WERI-Rb-1 (cell line): ENCODE measurements at regions not wholly inside any gene's neighbourhood (a gene's known extent, or its start where the extent isn't known, plus 50 kb on each side); places are given as distances from the start of the nearest gene placed in this dataset.

ENCODE experiments used
- DNase-seq: peaks from one replicate; pipeline ENCODE4 v3.0.0-alpha.2; 2020
- H3K27ac ChIP-seq: fragments of 250-450 bp; sonication (Bioruptor Pico); 2 replicates; pipeline ENCODE4 v1.5.1; 2020; ENCODE audit warnings: mild to moderate bottlenecking, moderate library complexity
- H3K27me3 ChIP-seq: fragments of 250-450 bp; sonication (Bioruptor Pico); 2 replicates; pipeline ENCODE4 v1.5.1; 2021; ENCODE audit warnings: mild to moderate bottlenecking, low read depth, moderate library complexity; ENCODE audit not compliant: insufficient read depth, severe bottlenecking
- H3K36me3 ChIP-seq: fragments of 250-450 bp; sonication (Bioruptor Pico); 2 replicates; pipeline ENCODE4 v1.5.1; 2020; ENCODE audit warnings: mild to moderate bottlenecking, moderate library complexity
- H3K4me3 ChIP-seq: 2 replicates; pipeline ENCODE4 v1.5.1; 2011; ENCODE audit warnings: low read depth, mild to moderate bottlenecking, control low read depth, low read length
- H3K9me3 ChIP-seq: fragments of 250-450 bp; sonication (Bioruptor Pico); 2 replicates; pipeline ENCODE4 v1.5.1; 2021; ENCODE audit warnings: mild to moderate bottlenecking, moderate library complexity; ENCODE audit not compliant: severe bottlenecking
- TF ChIP-seq, protein P1 (sequence below): IDR thresholded peaks from 2 replicates; pipeline ENCODE4 v1.5.1; 2011; ENCODE audit warnings: low read depth, mild to moderate bottlenecking, control low read depth, inconsistent platforms, low read length

DNA sequence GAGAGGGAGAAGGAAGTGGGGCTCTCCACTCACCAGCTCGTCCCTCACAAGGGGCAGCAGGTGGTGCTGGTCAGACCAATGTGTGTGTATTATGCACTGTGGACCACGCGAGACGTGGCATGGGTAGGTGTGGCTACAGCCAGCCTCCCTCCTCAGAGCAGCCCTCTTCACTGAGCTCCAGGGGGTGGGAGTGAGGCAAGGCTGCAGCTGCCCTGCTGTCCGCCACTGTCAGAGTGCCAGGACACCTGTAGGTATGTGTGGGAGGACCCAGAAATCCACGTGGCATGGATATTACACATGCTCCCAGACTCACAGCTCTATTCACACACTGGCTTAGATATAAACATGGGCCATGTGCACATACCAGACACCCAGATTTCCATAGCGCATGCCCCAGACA is 90.3 kb downstream of the VEGFA start:
- Histone ChIP-seq H3K36me3 (no peaks in the 10 kb centered on the region), H3K4me3 (no peak overlapping the region), H3K9me3 (no peaks in the 10 kb centered on the region), H3K27me3 (no peaks in the 10 kb centered on the region), H3K27ac (no peak overlapping the region)
- no peak for DNase-seq
- TF ChIP-seq, protein P1, sequence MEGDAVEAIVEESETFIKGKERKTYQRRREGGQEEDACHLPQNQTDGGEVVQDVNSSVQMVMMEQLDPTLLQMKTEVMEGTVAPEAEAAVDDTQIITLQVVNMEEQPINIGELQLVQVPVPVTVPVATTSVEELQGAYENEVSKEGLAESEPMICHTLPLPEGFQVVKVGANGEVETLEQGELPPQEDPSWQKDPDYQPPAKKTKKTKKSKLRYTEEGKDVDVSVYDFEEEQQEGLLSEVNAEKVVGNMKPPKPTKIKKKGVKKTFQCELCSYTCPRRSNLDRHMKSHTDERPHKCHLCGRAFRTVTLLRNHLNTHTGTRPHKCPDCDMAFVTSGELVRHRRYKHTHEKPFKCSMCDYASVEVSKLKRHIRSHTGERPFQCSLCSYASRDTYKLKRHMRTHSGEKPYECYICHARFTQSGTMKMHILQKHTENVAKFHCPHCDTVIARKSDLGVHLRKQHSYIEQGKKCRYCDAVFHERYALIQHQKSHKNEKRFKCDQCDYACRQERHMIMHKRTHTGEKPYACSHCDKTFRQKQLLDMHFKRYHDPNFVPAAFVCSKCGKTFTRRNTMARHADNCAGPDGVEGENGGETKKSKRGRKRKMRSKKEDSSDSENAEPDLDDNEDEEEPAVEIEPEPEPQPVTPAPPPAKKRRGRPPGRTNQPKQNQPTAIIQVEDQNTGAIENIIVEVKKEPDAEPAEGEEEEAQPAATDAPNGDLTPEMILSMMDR = no peak

DNA sequence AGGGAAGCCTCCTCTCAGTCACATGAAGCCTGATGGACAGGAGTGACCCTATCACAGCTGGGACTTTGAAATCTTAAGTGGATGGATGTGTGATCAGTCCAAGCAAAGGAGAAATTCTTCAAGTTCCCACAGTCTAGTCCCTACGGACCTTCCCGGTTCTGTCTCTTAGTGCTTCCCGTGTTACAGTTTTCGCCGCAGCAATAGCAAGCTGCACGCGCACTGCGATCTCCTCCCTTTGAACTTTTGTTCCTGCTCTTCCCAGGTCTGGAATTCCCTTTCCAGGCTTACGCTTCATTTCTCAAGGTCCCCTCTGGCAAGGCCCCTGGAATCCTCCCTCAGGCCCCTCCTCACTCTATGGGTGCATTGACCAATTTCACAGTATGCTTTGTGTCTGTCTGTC is 89.2 kb downstream of the VEGFA start:
- no peak for DNase-seq
- H3K36me3 ChIP-seq = no peaks in the 10 kb centered on the region
- no peaks in the 10 kb centered on the region for H3K9me3 ChIP-seq
- no peak overlapping the region for H3K4me3 ChIP-seq
- H3K27ac ChIP-seq = peak overlapping the region; percentile 56
- TF ChIP-seq, protein P1 = no peak
- no peaks in the 10 kb centered on the region for H3K27me3 ChIP-seq

DNA sequence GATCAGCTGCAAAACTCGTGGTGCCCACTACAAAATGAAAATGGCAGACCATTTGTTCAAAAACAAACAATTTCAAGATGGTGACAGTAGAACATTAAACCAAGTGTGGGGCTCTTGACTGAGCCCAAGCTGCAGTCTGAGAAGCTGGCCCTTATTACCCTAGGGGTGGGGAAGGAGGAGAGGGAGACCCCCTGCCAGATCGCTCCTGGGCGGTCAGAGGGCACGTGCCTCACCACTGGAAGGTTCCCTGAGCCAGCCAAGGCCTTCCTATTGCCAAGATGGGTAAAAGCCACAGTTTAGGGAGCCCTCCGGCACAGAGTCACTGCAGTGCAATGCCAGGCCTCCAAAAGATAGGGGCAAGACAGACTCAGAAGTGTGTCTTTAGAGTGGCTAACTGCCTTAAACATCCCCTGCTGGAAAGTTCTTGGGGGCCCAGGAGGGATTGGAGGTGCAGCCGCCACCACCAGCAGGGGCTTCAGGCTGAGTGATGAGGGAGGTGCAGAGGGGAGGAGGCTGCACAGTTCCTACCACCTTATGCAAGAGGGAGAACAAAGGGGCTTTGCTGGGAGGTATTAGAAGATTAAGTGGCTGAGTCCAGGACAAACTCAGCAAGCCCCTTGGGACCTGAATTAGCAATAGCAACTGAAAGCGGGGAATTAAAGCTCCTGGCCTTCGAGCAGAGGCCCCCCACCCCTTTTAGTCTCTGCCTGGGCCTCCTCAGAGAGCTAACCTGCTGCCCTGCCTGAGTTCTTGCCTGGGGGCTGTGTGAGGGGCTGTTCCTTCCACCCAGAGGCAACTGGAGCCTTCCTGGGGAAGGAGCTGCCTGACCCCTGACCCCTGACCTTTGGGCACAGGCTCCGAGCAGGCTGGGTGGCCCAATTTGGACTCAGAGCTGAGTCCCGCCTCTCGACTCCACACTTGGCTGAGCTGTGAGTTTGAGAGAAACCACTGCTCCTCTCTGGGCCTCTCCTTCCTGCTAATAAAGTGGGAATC is 88.4 kb downstream of the VEGFA start:
- no peaks in the 10 kb centered on the region for H3K9me3 ChIP-seq
- H3K27ac ChIP-seq = peak overlapping the region; percentile 56
- H3K4me3 ChIP-seq = no peak overlapping the region
- TF ChIP-seq, protein P1 = peak; percentile 16; the same call in 1 of the 2 replicates
- H3K36me3 ChIP-seq = no peaks in the 10 kb centered on the region
- H3K27me3 ChIP-seq = no peaks in the 10 kb centered on the region
- DNase-seq = peak; percentile 83

DNA sequence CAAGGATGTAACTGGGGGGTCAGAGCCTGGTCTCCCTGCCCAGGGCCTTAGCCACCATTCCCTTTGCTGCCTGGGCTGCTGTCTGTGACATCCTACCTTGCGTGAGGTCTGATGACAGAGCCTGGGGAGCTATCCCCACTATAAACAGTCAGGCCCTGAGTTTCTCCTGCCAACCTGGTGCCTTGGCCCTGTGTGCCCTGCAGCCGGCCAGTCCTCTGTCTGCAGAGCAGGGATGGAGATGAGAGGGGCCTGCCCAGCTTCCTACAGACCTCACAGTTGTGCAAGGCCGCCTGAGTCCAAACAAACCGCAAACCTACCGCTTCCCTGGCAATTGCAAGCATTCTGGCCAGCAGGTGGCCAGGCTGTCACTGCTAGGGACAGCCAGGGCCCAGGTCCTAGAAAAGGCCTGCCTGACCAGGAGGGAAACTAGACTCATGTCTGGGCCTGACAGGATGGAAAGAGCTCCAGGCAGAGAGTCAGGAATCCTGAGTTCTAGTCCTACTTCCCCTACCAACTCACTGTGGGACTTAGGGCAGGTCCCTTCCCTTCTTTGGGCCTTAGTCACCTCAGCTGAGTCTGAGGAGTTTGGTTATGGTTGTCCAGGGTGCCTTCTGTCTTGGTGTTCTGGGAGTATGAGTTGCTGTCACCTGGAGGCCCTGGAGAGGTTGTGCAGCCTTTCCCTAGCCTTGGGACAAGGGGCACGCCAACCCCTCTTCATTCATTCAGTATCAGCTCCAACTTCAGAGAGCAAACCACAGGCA is 86.2 kb downstream of the VEGFA start:
- Histone ChIP-seq H3K27ac (peak overlapping the region; percentile 35), H3K27me3 (no peaks in the 10 kb centered on the region), H3K36me3 (no peaks in the 10 kb centered on the region), H3K4me3 (no peak overlapping the region), H3K9me3 (no peaks in the 10 kb centered on the region)
- peak; percentile 84 for DNase-seq
- TF ChIP-seq, protein P1 = peak; percentile 93

DNA sequence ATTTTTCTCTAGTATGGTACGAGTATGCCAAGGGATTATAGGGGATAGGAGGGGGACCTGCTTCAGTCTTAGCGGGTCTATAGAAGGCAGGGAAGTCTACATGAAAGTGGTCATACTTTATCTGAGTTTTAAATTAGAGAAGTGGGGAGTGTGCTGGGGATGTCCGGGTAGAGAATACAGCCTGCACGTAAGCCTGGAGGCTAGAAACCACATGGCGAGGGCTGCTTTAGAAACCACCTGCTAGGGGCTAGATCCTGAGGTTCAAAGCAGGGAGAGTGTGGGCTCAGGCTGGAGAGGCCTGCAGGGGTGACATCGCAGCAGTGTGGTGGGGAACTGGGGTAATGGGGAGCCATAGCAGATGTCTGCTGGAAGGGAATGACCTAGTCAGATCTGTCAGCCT is 85.2 kb downstream of the VEGFA start:
- H3K4me3 ChIP-seq = no peak overlapping the region
- DNase-seq = no peak
- TF ChIP-seq, protein P1 = no peak
- no peak overlapping the region for H3K27ac ChIP-seq
- H3K9me3 ChIP-seq = no peaks in the 10 kb centered on the region
- H3K36me3 ChIP-seq = no peaks in the 10 kb centered on the region
- H3K27me3 ChIP-seq = no peaks in the 10 kb centered on the region
